B cell (primary cell): ENCODE measurements at regions not wholly inside any gene's neighbourhood (a gene's known extent, or its start where the extent isn't known, plus 50 kb on each side); places are given as distances from the start of the nearest gene placed in this dataset.

ENCODE experiments used
- ATAC-seq: fragments of 200-7000 bp; cut with Tn5 transposase; one replicate; pipeline ENCODE4 v1.10.0; 2021; ENCODE audit warnings: low read depth, mild to moderate bottlenecking, moderate number of reproducible peaks, moderate library complexity
- CTCF ChIA-PET: fragments of 350-600 bp; sonication (Branson Sonifier 250); formaldehyde crosslinking; loops from one replicate; lab custom pipeline; 2021; ENCODE audit warnings: antibody characterized with exemption, inconsistent platforms; lab: Charles Lee
- POLR2A ChIA-PET: fragments of 350-600 bp; sonication (Branson Sonifier 250); formaldehyde crosslinking; loops from one replicate; lab custom pipeline; 2021; ENCODE audit warnings: antibody characterized with exemption; lab: Charles Lee
- DNase-seq: peaks from one replicate; pipeline ENCODE4 v3.0.0; 2013
- H2AFZ ChIP-seq: 2 replicates; pipeline ENCODE4 v1.6.1; 2012; ENCODE audit warnings: mild to moderate bottlenecking, low read depth, low read length; ENCODE audit not compliant: insufficient read depth, poor library complexity, severe bottlenecking
- H3K27ac ChIP-seq, 2 donors: 1 replicate in 1 of 2; 2 replicates in 1 of 2; pipeline ENCODE4 v1.5.1; 2012 to 2013; ENCODE audit warnings: low read length in 2 of 2, mild to moderate bottlenecking in 2 of 2, moderate library complexity in 1 of 2
- H3K27me3 ChIP-seq, 4 experiments: fragments of 200-600 bp in 1 of 4; sonication (generic) in 1 of 4; replicated peaks in 1 of 4; 1 replicate in 2 of 4; 2 replicates in 2 of 4; pipeline versions ENCODE4 v1.6.1 to v1.7.0; 2013 to 2016; ENCODE audit warnings: low read length in 3 of 4, mild to moderate bottlenecking in 2 of 4, mixed read lengths in 1 of 4, moderate library complexity in 1 of 4; ENCODE audit not compliant: insufficient read depth in 4 of 4, control insufficient read depth in 3 of 4; ENCODE audit errors: control extremely low read depth in 1 of 4
- H3K36me3 ChIP-seq, 2 experiments: replicated peaks in 1 of 2; 1 replicate in 1 of 2; 2 replicates in 1 of 2; pipeline versions ENCODE4 v1.6.1 to v1.7.1; 2013; ENCODE audit warnings: low read length in 1 of 2; ENCODE audit not compliant: insufficient read depth in 2 of 2, control insufficient read depth in 1 of 2; ENCODE audit errors: control extremely low read depth in 1 of 2, extremely low read depth in 1 of 2
- H3K4me1 ChIP-seq, 2 donors: fragments of 200-600 bp in 1 of 2; sonication (generic) in 1 of 2; 1 replicate in 1 of 2; 2 replicates in 1 of 2; pipeline versions ENCODE4 v1.5.1 to v1.6.1; 2013 to 2017; ENCODE audit warnings: low read length in 2 of 2; ENCODE audit not compliant: control insufficient read depth in 2 of 2, insufficient read depth in 2 of 2
- H3K4me2 ChIP-seq: replicated peaks from 2 replicates; pipeline ENCODE3; 2012; ENCODE audit warnings: mild to moderate bottlenecking, low read depth, low read length; ENCODE audit not compliant: poor library complexity, severe bottlenecking
- H3K4me3 ChIP-seq, 5 experiments: fragments of 200-600 bp in 1 of 5; sonication (generic) in 1 of 5; 1 replicate in 3 of 5; 2 replicates in 2 of 5; pipeline versions ENCODE4 v1.5.1 to v1.7.0; 2011 to 2016; ENCODE audit warnings: low read length in 4 of 5, mild to moderate bottlenecking in 4 of 5, low read depth in 2 of 5, control low read depth in 1 of 5, moderate library complexity in 1 of 5; ENCODE audit not compliant: insufficient read depth in 1 of 5; ENCODE audit errors: control extremely low read depth in 1 of 5, extremely low read depth in 1 of 5
- H3K79me2 ChIP-seq: fragments of 200-600 bp; sonication (generic); one replicate; pipeline ENCODE4 v1.6.0; 2016; ENCODE audit warnings: low read length; ENCODE audit not compliant: control insufficient read depth, insufficient read depth
- H3K9ac ChIP-seq: fragments of 200-600 bp; sonication (generic); 2 replicates; pipeline ENCODE4 v1.6.1; 2017; ENCODE audit warnings: mild to moderate bottlenecking, low read length, moderate library complexity
- H3K9me3 ChIP-seq, 3 donors: one replicate each; pipeline versions ENCODE4 v1.6.1 to v1.7.1; 2013; ENCODE audit warnings: low read length in 2 of 3; ENCODE audit not compliant: control insufficient read depth in 2 of 3, insufficient read depth in 1 of 3; ENCODE audit errors: control extremely low read depth in 1 of 3
- H4K20me1 ChIP-seq: 2 replicates; pipeline ENCODE4 v1.6.0; 2012; ENCODE audit warnings: mild to moderate bottlenecking, low read length; ENCODE audit not compliant: insufficient read depth, control insufficient read depth, poor library complexity, severe bottlenecking
- H3K27ac Mint-ChIP-seq: one replicate; pipeline ENCODE4 v1.8.0; 2021; ENCODE audit warnings: mixed read lengths
- H3K27me3 Mint-ChIP-seq: one replicate; pipeline ENCODE4 v1.8.0; 2021; ENCODE audit warnings: mixed read lengths
- H3K4me1 Mint-ChIP-seq: one replicate; pipeline ENCODE4 v1.8.0; 2021; ENCODE audit warnings: mixed read lengths
- H3K4me3 Mint-ChIP-seq: one replicate; pipeline ENCODE4 v1.8.0; 2021; ENCODE audit warnings: mixed read lengths
- H3K9me3 Mint-ChIP-seq: one replicate; pipeline ENCODE4 v1.8.0; 2022; ENCODE audit warnings: mixed read lengths; ENCODE audit not compliant: insufficient read depth
- EZH2 ChIP-seq: IDR thresholded peaks from 2 replicates; pipeline ENCODE4 v1.6.1; 2012; ENCODE audit warnings: borderline replicate concordance, low read depth, mild to moderate bottlenecking, moderate library complexity, low read length; ENCODE audit not compliant: insufficient read depth, poor library complexity, severe bottlenecking
- WGBS: methylation state at CpG from one replicate; pipeline ENCODE4 v1.1.5; 2013; ENCODE audit warnings: missing lambda C conversion rate; ENCODE audit not compliant: insufficient coverage; 5-methylcytosine and 5-hydroxymethylcytosine counted together
- intact Hi-C: fragments of 100-400 bp; cut with micrococcal nuclease; formaldehyde crosslinking; loops from one replicate; pipeline ENCODE4 v1.10.0; 2022
- TF ChIP-seq, protein P1 (sequence below): fragments of 200-600 bp; IDR thresholded peaks from one replicate; pipeline ENCODE4 v1.8.0; 2022; ENCODE audit warnings: antibody characterized with exemption, mild to moderate bottlenecking

DNA sequence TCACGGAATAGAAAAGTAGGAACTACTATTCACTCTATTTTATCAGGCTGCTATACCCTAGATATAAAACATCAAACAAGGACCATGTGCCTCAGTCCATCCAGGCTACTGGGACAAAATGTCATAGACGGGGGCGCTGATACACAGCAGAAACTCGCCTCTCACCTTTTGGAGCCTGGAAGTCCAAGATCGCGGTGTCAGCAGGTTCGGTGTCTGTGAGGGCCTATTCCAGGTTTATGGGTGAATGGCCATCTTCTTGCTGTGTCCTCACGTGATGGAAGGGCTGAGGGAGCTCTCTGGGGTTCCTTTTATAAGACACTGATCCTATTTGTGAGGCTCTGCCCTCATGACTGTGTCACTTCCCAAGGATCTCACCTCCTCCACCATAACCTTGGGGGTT is 89.5 kb downstream of the DLL1 start:
- Mint-ChIP-seq H3K9me3 (peaks cover 8% of the 10 kb centered on the region), H3K4me1 (no peaks in the 10 kb centered on the region), H3K27ac (no peak overlapping the region), H3K4me3 (no peak overlapping the region), H3K27me3 (peaks cover 5% of the 10 kb centered on the region)
- 82% methylated on average over 7 of the region's 8 CpGs for WGBS
- H3K9me3 ChIP-seq = peaks cover 0 to 14% (median 4%) of the 10 kb centered on the region in 3 donors
- H3K36me3 ChIP-seq = no peaks in the 10 kb centered on the region
- no peak overlapping the region for H3K4me2 ChIP-seq
- H3K4me3 ChIP-seq = no peak overlapping the region
- ATAC-seq (no peak), DNase-seq (no peak)
- no peaks in the 10 kb centered on the region for H3K27me3 ChIP-seq
- POLR2A ChIA-PET = no interaction called here
- CTCF ChIA-PET = no interaction called here
- no peak overlapping the region for H3K27ac ChIP-seq
- TF ChIP-seq, protein P1, sequence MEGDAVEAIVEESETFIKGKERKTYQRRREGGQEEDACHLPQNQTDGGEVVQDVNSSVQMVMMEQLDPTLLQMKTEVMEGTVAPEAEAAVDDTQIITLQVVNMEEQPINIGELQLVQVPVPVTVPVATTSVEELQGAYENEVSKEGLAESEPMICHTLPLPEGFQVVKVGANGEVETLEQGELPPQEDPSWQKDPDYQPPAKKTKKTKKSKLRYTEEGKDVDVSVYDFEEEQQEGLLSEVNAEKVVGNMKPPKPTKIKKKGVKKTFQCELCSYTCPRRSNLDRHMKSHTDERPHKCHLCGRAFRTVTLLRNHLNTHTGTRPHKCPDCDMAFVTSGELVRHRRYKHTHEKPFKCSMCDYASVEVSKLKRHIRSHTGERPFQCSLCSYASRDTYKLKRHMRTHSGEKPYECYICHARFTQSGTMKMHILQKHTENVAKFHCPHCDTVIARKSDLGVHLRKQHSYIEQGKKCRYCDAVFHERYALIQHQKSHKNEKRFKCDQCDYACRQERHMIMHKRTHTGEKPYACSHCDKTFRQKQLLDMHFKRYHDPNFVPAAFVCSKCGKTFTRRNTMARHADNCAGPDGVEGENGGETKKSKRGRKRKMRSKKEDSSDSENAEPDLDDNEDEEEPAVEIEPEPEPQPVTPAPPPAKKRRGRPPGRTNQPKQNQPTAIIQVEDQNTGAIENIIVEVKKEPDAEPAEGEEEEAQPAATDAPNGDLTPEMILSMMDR = no peak
- TF ChIP-seq EZH2 = no peak
- intact Hi-C loops = no loop called here
- H3K9ac ChIP-seq = no peak overlapping the region
- H2AFZ ChIP-seq = no peak overlapping the region
- no peaks in the 10 kb centered on the region for H3K4me1 ChIP-seq
- H3K79me2 ChIP-seq = no peaks in the 10 kb centered on the region
- no peaks in the 10 kb centered on the region for H4K20me1 ChIP-seq

DNA sequence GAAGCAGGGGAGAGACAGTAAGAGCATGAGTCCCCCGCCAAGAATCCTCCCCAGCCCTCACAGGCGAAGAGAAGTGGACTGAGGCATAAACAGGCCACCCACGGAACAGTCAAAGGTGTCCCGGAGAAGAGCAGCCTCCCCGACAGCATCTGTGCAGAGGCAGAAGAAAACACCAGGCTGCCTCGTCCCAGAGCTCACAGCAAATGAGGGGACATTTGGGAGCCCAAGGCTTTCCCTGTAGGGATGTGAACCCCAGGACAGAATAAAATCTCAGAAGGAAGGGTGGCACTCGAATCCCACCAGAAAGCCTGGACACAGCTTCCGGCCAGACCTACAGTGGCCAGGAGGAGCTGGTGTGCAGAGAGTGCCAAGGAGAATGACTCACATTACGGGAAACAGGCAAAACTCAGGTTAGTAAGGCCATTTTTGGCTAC is 90.4 kb downstream of the DLL1 start:
- Mint-ChIP-seq H3K4me1 (no peaks in the 10 kb centered on the region), H3K9me3 (peaks cover 8% of the 10 kb centered on the region), H3K27ac (no peak overlapping the region), H3K27me3 (peaks cover 9% of the 10 kb centered on the region), H3K4me3 (no peak overlapping the region)
- Histone ChIP-seq H3K4me1 (no peaks in the 10 kb centered on the region), H3K9me3 (peaks cover 0 to 14% (median 12%) of the 10 kb centered on the region in 3 donors), H3K27me3 (no peaks in the 10 kb centered on the region), H3K4me3 (no peak overlapping the region), H3K79me2 (no peaks in the 10 kb centered on the region), H4K20me1 (no peaks in the 10 kb centered on the region), H3K36me3 (no peaks in the 10 kb centered on the region), H3K4me2 (no peak overlapping the region), H3K9ac (no peak overlapping the region), H3K27ac (no peak overlapping the region), H2AFZ (no peak overlapping the region)
- ChIA-PET CTCF (no interaction called here), POLR2A (no interaction called here)
- intact Hi-C loops = no loop called here
- 86% methylated on average over 8 of the region's 9 CpGs for WGBS
- DNase-seq (no peak), ATAC-seq (no peak)
- no peak for TF ChIP-seq EZH2
- TF ChIP-seq, protein P1 = no peak
